B cell (primary cell): ENCODE measurements at regions not wholly inside any gene's neighbourhood (a gene's known extent, or its start where the extent isn't known, plus 50 kb on each side); places are given as distances from the start of the nearest gene placed in this dataset.

Experiments used
- EZH2 ChIP-seq: IDR thresholded peaks from 2 replicates; pipeline ENCODE4 v1.6.1; 2012; ENCODE audit warnings: borderline replicate concordance, low read depth, mild to moderate bottlenecking, moderate library complexity, low read length; ENCODE audit not compliant: insufficient read depth, poor library complexity, severe bottlenecking
- TF ChIP-seq, protein P1 (sequence below): fragments of 200-600 bp; IDR thresholded peaks from one replicate; pipeline ENCODE4 v1.8.0; 2022; ENCODE audit warnings: antibody characterized with exemption, mild to moderate bottlenecking

DNA sequence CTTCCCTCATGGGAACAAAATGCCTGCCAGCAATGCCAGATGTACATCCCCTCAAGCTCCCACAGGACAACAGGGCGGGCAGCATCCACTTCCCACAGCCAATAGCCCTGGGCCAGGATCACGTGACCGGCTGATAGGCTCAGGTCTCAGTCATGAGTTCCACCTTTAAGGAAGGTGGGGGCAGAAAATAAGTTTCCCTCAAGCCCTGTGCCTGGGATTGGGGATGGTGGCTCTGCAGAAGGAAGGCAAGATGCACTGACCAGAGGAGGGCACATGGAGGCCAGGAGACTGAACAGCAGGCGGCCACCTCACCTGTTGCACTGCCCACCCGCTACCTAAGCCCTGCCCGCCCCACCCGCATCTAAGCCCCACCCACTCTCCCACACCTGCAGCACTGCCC, 149.1 kb downstream of the BMP7 start:
- TF ChIP-seq, protein P1, sequence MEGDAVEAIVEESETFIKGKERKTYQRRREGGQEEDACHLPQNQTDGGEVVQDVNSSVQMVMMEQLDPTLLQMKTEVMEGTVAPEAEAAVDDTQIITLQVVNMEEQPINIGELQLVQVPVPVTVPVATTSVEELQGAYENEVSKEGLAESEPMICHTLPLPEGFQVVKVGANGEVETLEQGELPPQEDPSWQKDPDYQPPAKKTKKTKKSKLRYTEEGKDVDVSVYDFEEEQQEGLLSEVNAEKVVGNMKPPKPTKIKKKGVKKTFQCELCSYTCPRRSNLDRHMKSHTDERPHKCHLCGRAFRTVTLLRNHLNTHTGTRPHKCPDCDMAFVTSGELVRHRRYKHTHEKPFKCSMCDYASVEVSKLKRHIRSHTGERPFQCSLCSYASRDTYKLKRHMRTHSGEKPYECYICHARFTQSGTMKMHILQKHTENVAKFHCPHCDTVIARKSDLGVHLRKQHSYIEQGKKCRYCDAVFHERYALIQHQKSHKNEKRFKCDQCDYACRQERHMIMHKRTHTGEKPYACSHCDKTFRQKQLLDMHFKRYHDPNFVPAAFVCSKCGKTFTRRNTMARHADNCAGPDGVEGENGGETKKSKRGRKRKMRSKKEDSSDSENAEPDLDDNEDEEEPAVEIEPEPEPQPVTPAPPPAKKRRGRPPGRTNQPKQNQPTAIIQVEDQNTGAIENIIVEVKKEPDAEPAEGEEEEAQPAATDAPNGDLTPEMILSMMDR, result no peak
- TF ChIP-seq EZH2, result no peak
